ENCODE measurements at regions not wholly inside any gene's neighbourhood (a gene's known extent, or its start where the extent isn't known, plus 50 kb on each side); places are given as distances from the start of the nearest gene placed in this dataset.
A peak's percentile ranks its signal among the peaks of the same experiment; 100 is the strongest.
"Not testable (repeated sequence)": the region's sequence is repeated elsewhere in the genome, so short reads cannot be mapped to it uniquely, and the experiment has no call there.

- no peak overlapping the region for H3K27ac ChIP-seq (ENCODE audit: low read length)
- no peak overlapping the region for H3K4me3 ChIP-seq (ENCODE audit: low read length)
- H3K9me3 ChIP-seq (ENCODE audit: control insufficient read depth, insufficient read depth, low read length), result no peaks in the 10 kb centered on the region
- H3K36me3 ChIP-seq (ENCODE audit: control insufficient read depth, insufficient read depth, low read length), result no peaks in the 10 kb centered on the region
- peak; percentile 35 for DNase-seq (ENCODE audit: low read depth, low spot score)
- WGBS (ENCODE audit: insufficient coverage, insufficient read length), result no CpG with 5 or more reads among the region's 9 CpGs
- no peaks in the 10 kb centered on the region for H3K27me3 ChIP-seq (ENCODE audit: control insufficient read depth, insufficient read depth, low read length)
- 0 out of 2 replicates have a peak, but pooled peaks cover under 1% of the 10 kb centered on the region for H3K4me1 ChIP-seq (ENCODE audit: control insufficient read depth, insufficient read depth, low read length)
Observed at GRCh38 chr22:45082795-45083194, 73.0 kb upstream of the PHF21B start.

GRCh38 chr22:45083659-45084305 lies 74.0 kb upstream of the PHF21B start:
- no peaks in the 10 kb centered on the region for H3K9me3 ChIP-seq (ENCODE audit: control insufficient read depth, insufficient read depth, low read length)
- no CpG with 5 or more reads among the region's 6 CpGs for WGBS (ENCODE audit: insufficient coverage, insufficient read length)
- H3K27ac ChIP-seq (ENCODE audit: low read length), result no peak overlapping the region
- H3K36me3 ChIP-seq (ENCODE audit: control insufficient read depth, insufficient read depth, low read length), result no peaks in the 10 kb centered on the region
- no peak for DNase-seq (ENCODE audit: low read depth, low spot score)
- no peak overlapping the region for H3K4me3 ChIP-seq (ENCODE audit: low read length)
- H3K4me1 ChIP-seq (ENCODE audit: control insufficient read depth, insufficient read depth, low read length), result no peaks in the 10 kb centered on the region
- H3K27me3 ChIP-seq (ENCODE audit: control insufficient read depth, insufficient read depth, low read length), result no peaks in the 10 kb centered on the region

GRCh38 chr22:45084400-45084920 lies 74.7 kb upstream of the PHF21B start:
- no peaks in the 10 kb centered on the region for H3K36me3 ChIP-seq (ENCODE audit: control insufficient read depth, insufficient read depth, low read length)
- no peaks in the 10 kb centered on the region for H3K9me3 ChIP-seq (ENCODE audit: control insufficient read depth, insufficient read depth, low read length)
- DNase-seq (ENCODE audit: low read depth, low spot score), result no peak
- WGBS (ENCODE audit: insufficient coverage, insufficient read length), result no CpG with 5 or more reads among the region's 5 CpGs
- H3K27ac ChIP-seq (ENCODE audit: low read length), result no peak overlapping the region
- H3K4me3 ChIP-seq (ENCODE audit: low read length), result no peak overlapping the region
- H3K27me3 ChIP-seq (ENCODE audit: control insufficient read depth, insufficient read depth, low read length), result no peaks in the 10 kb centered on the region
- no peaks in the 10 kb centered on the region for H3K4me1 ChIP-seq (ENCODE audit: control insufficient read depth, insufficient read depth, low read length)

- Histone ChIP-seq H3K27ac (ENCODE audit: low read length) (no peak overlapping the region), H3K4me1 (ENCODE audit: control insufficient read depth, insufficient read depth, low read length) (peaks cover 1% of the 10 kb centered on the region; the same call in 1 of the 2 replicates), H3K27me3 (ENCODE audit: control insufficient read depth, insufficient read depth, low read length) (no peaks in the 10 kb centered on the region), H3K9me3 (ENCODE audit: control insufficient read depth, insufficient read depth, low read length) (no peaks in the 10 kb centered on the region), H3K4me3 (ENCODE audit: low read length) (no peak overlapping the region), H3K36me3 (ENCODE audit: control insufficient read depth, insufficient read depth, low read length) (no peaks in the 10 kb centered on the region)
- no CpG with 5 or more reads among the region's 5 CpGs for WGBS (ENCODE audit: insufficient coverage, insufficient read length)
- no peak for DNase-seq (ENCODE audit: low read depth, low spot score)
Observed at GRCh38 chr22:45087802-45088201, 75.9 kb upstream of the NUP50 start.

GRCh38 chr22:45088576-45088975 lies 75.1 kb upstream of the NUP50 start:
- Histone ChIP-seq H3K36me3 (ENCODE audit: control insufficient read depth, insufficient read depth, low read length) (no peaks in the 10 kb centered on the region), H3K4me3 (ENCODE audit: low read length) (no peak overlapping the region), H3K4me1 (ENCODE audit: control insufficient read depth, insufficient read depth, low read length) (peaks cover 1% of the 10 kb centered on the region; the same call in 1 of the 2 replicates), H3K9me3 (ENCODE audit: control insufficient read depth, insufficient read depth, low read length) (no peaks in the 10 kb centered on the region), H3K27ac (ENCODE audit: low read length) (no peak overlapping the region), H3K27me3 (ENCODE audit: control insufficient read depth, insufficient read depth, low read length) (no peaks in the 10 kb centered on the region)
- DNase-seq (ENCODE audit: low read depth, low spot score), result no peak
- WGBS (ENCODE audit: insufficient coverage, insufficient read length), result no CpG with 5 or more reads among the region's 2 CpGs

GRCh38 chr22:45090497-45090910 lies 73.2 kb upstream of the NUP50 start:
- H3K27ac ChIP-seq (ENCODE audit: low read length), result no peak overlapping the region
- WGBS (ENCODE audit: insufficient coverage, insufficient read length), result no CpG with 5 or more reads among the region's 10 CpGs

GRCh38 chr22:45091254-45091854 lies 72.4 kb upstream of the NUP50 start:
- no peak for DNase-seq (ENCODE audit: low read depth, low spot score)
- H3K27me3 ChIP-seq (ENCODE audit: control insufficient read depth, insufficient read depth, low read length), result no peaks in the 10 kb centered on the region
- WGBS (ENCODE audit: insufficient coverage, insufficient read length), result no CpG with 5 or more reads among the region's 33 CpGs

More at GRCh38 chr22:45090497-45090910, 73.2 kb upstream of the NUP50 start:
- no peaks in the 10 kb centered on the region for H3K27me3 ChIP-seq (ENCODE audit: control insufficient read depth, insufficient read depth, low read length)
- H3K9me3 ChIP-seq (ENCODE audit: control insufficient read depth, insufficient read depth, low read length), result no peaks in the 10 kb centered on the region
- peak; percentile 41 for DNase-seq (ENCODE audit: low read depth, low spot score)
- H3K4me3 ChIP-seq (ENCODE audit: low read length), result no peak overlapping the region
- peaks cover 1% of the 10 kb centered on the region; the same call in 1 of the 2 replicates for H3K4me1 ChIP-seq (ENCODE audit: control insufficient read depth, insufficient read depth, low read length)
- H3K36me3 ChIP-seq (ENCODE audit: control insufficient read depth, insufficient read depth, low read length), result no peaks in the 10 kb centered on the region

GRCh38 chr22:45091875-45092274 lies 71.8 kb upstream of the NUP50 start:
- H3K27me3 ChIP-seq (ENCODE audit: control insufficient read depth, insufficient read depth, low read length); H3K4me1 ChIP-seq (ENCODE audit: control insufficient read depth, insufficient read depth, low read length); H3K9me3 ChIP-seq (ENCODE audit: control insufficient read depth, insufficient read depth, low read length); DNase-seq (ENCODE audit: low read depth, low spot score); H3K27ac ChIP-seq (ENCODE audit: low read length); H3K36me3 ChIP-seq (ENCODE audit: control insufficient read depth, insufficient read depth, low read length); H3K4me3 ChIP-seq (ENCODE audit: low read length): not testable (repeated sequence)
- no CpG with 5 or more reads among the region's 20 CpGs for WGBS (ENCODE audit: insufficient coverage, insufficient read length)

More at GRCh38 chr22:45091254-45091854, 72.4 kb upstream of the NUP50 start:
- no peak overlapping the region for H3K4me3 ChIP-seq (ENCODE audit: low read length)
- H3K36me3 ChIP-seq (ENCODE audit: control insufficient read depth, insufficient read depth, low read length), result no peaks in the 10 kb centered on the region
- no peaks in the 10 kb centered on the region for H3K9me3 ChIP-seq (ENCODE audit: control insufficient read depth, insufficient read depth, low read length)
- H3K4me1 ChIP-seq (ENCODE audit: control insufficient read depth, insufficient read depth, low read length), result peaks cover 1% of the 10 kb centered on the region; the same call in 1 of the 2 replicates
- H3K27ac ChIP-seq (ENCODE audit: low read length), result no peak overlapping the region

- no CpG with 5 or more reads among the region's 4 CpGs for WGBS (ENCODE audit: insufficient coverage, insufficient read length)
- H3K27ac ChIP-seq (ENCODE audit: low read length), result no peak overlapping the region
Observed at GRCh38 chr22:45092644-45093043, 71.1 kb upstream of the NUP50 start.

GRCh38 chr22:45093609-45094008 lies 70.1 kb upstream of the NUP50 start:
- no peak for DNase-seq (ENCODE audit: low read depth, low spot score)
- H3K4me3 ChIP-seq (ENCODE audit: low read length), result no peak overlapping the region
- H3K36me3 ChIP-seq (ENCODE audit: control insufficient read depth, insufficient read depth, low read length), result no peaks in the 10 kb centered on the region
- WGBS (ENCODE audit: insufficient coverage, insufficient read length), result no CpG with 5 or more reads among the region's 9 CpGs
- no peak overlapping the region for H3K27ac ChIP-seq (ENCODE audit: low read length)
- H3K9me3 ChIP-seq (ENCODE audit: control insufficient read depth, insufficient read depth, low read length), result no peaks in the 10 kb centered on the region
- H3K4me1 ChIP-seq (ENCODE audit: control insufficient read depth, insufficient read depth, low read length), result peaks cover 1% of the 10 kb centered on the region; the same call in 1 of the 2 replicates
- no peaks in the 10 kb centered on the region for H3K27me3 ChIP-seq (ENCODE audit: control insufficient read depth, insufficient read depth, low read length)

More at GRCh38 chr22:45092644-45093043, 71.1 kb upstream of the NUP50 start:
- H3K4me3 ChIP-seq (ENCODE audit: low read length), result no peak overlapping the region
- H3K36me3 ChIP-seq (ENCODE audit: control insufficient read depth, insufficient read depth, low read length), result no peaks in the 10 kb centered on the region
- peaks cover 1% of the 10 kb centered on the region; the same call in 1 of the 2 replicates for H3K4me1 ChIP-seq (ENCODE audit: control insufficient read depth, insufficient read depth, low read length)
- no peaks in the 10 kb centered on the region for H3K27me3 ChIP-seq (ENCODE audit: control insufficient read depth, insufficient read depth, low read length)
- no peak for DNase-seq (ENCODE audit: low read depth, low spot score)
- H3K9me3 ChIP-seq (ENCODE audit: control insufficient read depth, insufficient read depth, low read length), result no peaks in the 10 kb centered on the region

All from iPS DF 6.9 (cell line).